HEK293 (cell line): ENCODE measurements at regions not wholly inside any gene's neighbourhood (a gene's known extent, or its start where the extent isn't known, plus 50 kb on each side); places are given as distances from the start of the nearest gene placed in this dataset.

Source experiments
- CTCF ChIA-PET: fragments of 350-600 bp; formaldehyde crosslinking; extraction: SDS; loops from one replicate; lab custom pipeline; 2021; ENCODE audit warnings: antibody characterized with exemption; lab: Yijun Ruan, JAX
- POLR2A ChIA-PET: fragments of 300-600 bp; formaldehyde crosslinking; extraction: SDS; loops from one replicate; lab custom pipeline; 2020; ENCODE audit warnings: antibody characterized with exemption, inconsistent platforms; lab: Yijun Ruan, JAX
- H3K27ac ChIP-seq: fragments of 200-500 bp; sonication (Bioruptor generic); 2 replicates; pipeline ENCODE4 v1.5.1; 2014; ENCODE audit warnings: low read depth, low read length, control low read depth, inconsistent platforms; ENCODE audit errors: extremely low read depth
- H3K36me3 ChIP-seq, 2 experiments: fragments of 200-500 bp in 1 of 2; sonication (Bioruptor generic) in 1 of 2; 1 replicate in 1 of 2; 2 replicates in 1 of 2; pipeline ENCODE4 v1.5.1; 2014 to 2017; ENCODE audit warnings: inconsistent platforms in 2 of 2, low read length in 2 of 2; ENCODE audit not compliant: control insufficient read depth in 2 of 2, insufficient read depth in 1 of 2
- H3K4me1 ChIP-seq: fragments of 200-500 bp; sonication (Bioruptor generic); 2 replicates; pipeline ENCODE4 v1.5.1; 2014; ENCODE audit warnings: mild to moderate bottlenecking, low read length, inconsistent platforms; ENCODE audit not compliant: control insufficient read depth, insufficient read depth
- H3K4me3 ChIP-seq: 2 replicates; pipeline ENCODE4 v1.5.1; 2011; ENCODE audit warnings: low read depth, mild to moderate bottlenecking, control low read depth, low read length, moderate library complexity
- H3K9me3 ChIP-seq: fragments of 200-500 bp; sonication (Bioruptor generic); 2 replicates; pipeline ENCODE4 v1.5.1; 2014; ENCODE audit warnings: low read depth, low read length, inconsistent platforms; ENCODE audit not compliant: control insufficient read depth, insufficient read depth
- GLIS1 ChIP-seq: fragments of 450-650 bp; formaldehyde crosslinking; IDR thresholded peaks from 2 replicates; pipeline ENCODE4 v1.5.1; 2016; ENCODE audit warnings: missing biosample characterization, missing genetic modification characterization
- HOXD13 ChIP-seq: sonication (generic); formaldehyde crosslinking; IDR thresholded peaks from 2 replicates; pipeline ENCODE4 v1.8.0; 2022; ENCODE audit warnings: missing genetic modification reagents, borderline replicate concordance
- OVOL3 ChIP-seq: fragments of 450-650 bp; formaldehyde crosslinking; IDR thresholded peaks from 2 replicates; pipeline ENCODE4 v1.5.1; 2016; ENCODE audit warnings: missing biosample characterization, missing genetic modification characterization
- SALL2 ChIP-seq: fragments of 450-650 bp; formaldehyde crosslinking; IDR thresholded peaks from 2 replicates; pipeline ENCODE4 v1.5.0; 2017; ENCODE audit warnings: missing biosample characterization, mild to moderate bottlenecking, missing genetic modification characterization, borderline replicate concordance
- ZBTB21 ChIP-seq: fragments of 450-650 bp; formaldehyde crosslinking; IDR thresholded peaks from 2 replicates; pipeline ENCODE4 v1.5.1; 2017; ENCODE audit warnings: missing biosample characterization, missing genetic modification characterization
- ZFP37 ChIP-seq: fragments of 450-650 bp; formaldehyde crosslinking; IDR thresholded peaks from 2 replicates; pipeline ENCODE4 v1.5.1; 2016; ENCODE audit warnings: missing biosample characterization, missing genetic modification characterization
- ZNF157 ChIP-seq: fragments of 450-650 bp; formaldehyde crosslinking; IDR thresholded peaks from 2 replicates; pipeline ENCODE4 v1.5.1; 2016; ENCODE audit warnings: missing biosample characterization, missing genetic modification characterization
- ZNF174 ChIP-seq: fragments of 450-650 bp; formaldehyde crosslinking; IDR thresholded peaks from 2 replicates; pipeline ENCODE4 v1.5.0; 2017; ENCODE audit warnings: missing biosample characterization, mild to moderate bottlenecking, missing genetic modification characterization
- ZNF211 ChIP-seq: fragments of 450-650 bp; formaldehyde crosslinking; IDR thresholded peaks from 2 replicates; pipeline ENCODE4 v1.5.1; 2016; ENCODE audit warnings: low read depth, missing biosample characterization, missing genetic modification characterization
- ZNF23 ChIP-seq: fragments of 450-650 bp; formaldehyde crosslinking; IDR thresholded peaks from 2 replicates; pipeline ENCODE4 v1.5.1; 2016; ENCODE audit warnings: missing biosample characterization, missing genetic modification characterization, borderline replicate concordance
- ZNF248 ChIP-seq: fragments of 450-650 bp; formaldehyde crosslinking; IDR thresholded peaks from 2 replicates; pipeline ENCODE4 v1.5.1; 2017; ENCODE audit warnings: missing biosample characterization, missing genetic modification characterization
- ZNF311 ChIP-seq: fragments of 450-650 bp; formaldehyde crosslinking; IDR thresholded peaks from 2 replicates; pipeline ENCODE4 v1.5.1; 2017; ENCODE audit warnings: missing biosample characterization, missing genetic modification characterization, borderline replicate concordance
- ZNF350 ChIP-seq: fragments of 450-650 bp; formaldehyde crosslinking; IDR thresholded peaks from 2 replicates; pipeline ENCODE4 v1.5.0; 2017; ENCODE audit warnings: missing biosample characterization, mild to moderate bottlenecking, missing genetic modification characterization
- ZNF529 ChIP-seq: fragments of 450-650 bp; formaldehyde crosslinking; IDR thresholded peaks from 2 replicates; pipeline ENCODE4 v1.5.1; 2017; ENCODE audit warnings: missing genetic modification characterization, missing biosample characterization; ENCODE audit not compliant: insufficient replicate concordance
- ZNF560 ChIP-seq: fragments of 450-650 bp; formaldehyde crosslinking; IDR thresholded peaks from 2 replicates; pipeline ENCODE4 v1.5.1; 2017; ENCODE audit warnings: missing biosample characterization, missing genetic modification characterization, borderline replicate concordance
- ZNF623 ChIP-seq: fragments of 450-650 bp; formaldehyde crosslinking; IDR thresholded peaks from 2 replicates; pipeline ENCODE4 v1.5.1; 2016; ENCODE audit warnings: missing biosample characterization, missing genetic modification characterization
- ZNF677 ChIP-seq: fragments of 450-650 bp; IDR thresholded peaks from 2 replicates; pipeline ENCODE4 v1.5.0; 2018; ENCODE audit warnings: missing biosample characterization, mild to moderate bottlenecking, missing genetic modification characterization, moderate library complexity
- ZNF76 ChIP-seq: fragments of 450-650 bp; formaldehyde crosslinking; IDR thresholded peaks from 2 replicates; pipeline ENCODE4; 2016; ENCODE audit warnings: low read depth, missing biosample characterization, missing genetic modification characterization, borderline replicate concordance
- ZNF777 ChIP-seq: fragments of 450-650 bp; formaldehyde crosslinking; IDR thresholded peaks from 2 replicates; pipeline ENCODE4 v1.5.1; 2017; ENCODE audit warnings: missing biosample characterization, missing genetic modification characterization, borderline replicate concordance
- ZSCAN16 ChIP-seq: fragments of 450-650 bp; formaldehyde crosslinking; IDR thresholded peaks from 2 replicates; pipeline ENCODE4 v1.5.1; 2016; ENCODE audit warnings: missing biosample characterization, missing genetic modification characterization
- TF ChIP-seq, protein P1 (sequence below): fragments of 450-650 bp; formaldehyde crosslinking; IDR thresholded peaks from 2 replicates; pipeline ENCODE4 v1.5.1; 2016; ENCODE audit warnings: missing biosample characterization, missing genetic modification characterization, borderline replicate concordance
- TF ChIP-seq, protein P2 (sequence below): fragments of 450-650 bp; formaldehyde crosslinking; IDR thresholded peaks from 2 replicates; pipeline ENCODE4 v1.5.1; 2016; ENCODE audit warnings: missing biosample characterization, missing genetic modification characterization, low read depth

DNA sequence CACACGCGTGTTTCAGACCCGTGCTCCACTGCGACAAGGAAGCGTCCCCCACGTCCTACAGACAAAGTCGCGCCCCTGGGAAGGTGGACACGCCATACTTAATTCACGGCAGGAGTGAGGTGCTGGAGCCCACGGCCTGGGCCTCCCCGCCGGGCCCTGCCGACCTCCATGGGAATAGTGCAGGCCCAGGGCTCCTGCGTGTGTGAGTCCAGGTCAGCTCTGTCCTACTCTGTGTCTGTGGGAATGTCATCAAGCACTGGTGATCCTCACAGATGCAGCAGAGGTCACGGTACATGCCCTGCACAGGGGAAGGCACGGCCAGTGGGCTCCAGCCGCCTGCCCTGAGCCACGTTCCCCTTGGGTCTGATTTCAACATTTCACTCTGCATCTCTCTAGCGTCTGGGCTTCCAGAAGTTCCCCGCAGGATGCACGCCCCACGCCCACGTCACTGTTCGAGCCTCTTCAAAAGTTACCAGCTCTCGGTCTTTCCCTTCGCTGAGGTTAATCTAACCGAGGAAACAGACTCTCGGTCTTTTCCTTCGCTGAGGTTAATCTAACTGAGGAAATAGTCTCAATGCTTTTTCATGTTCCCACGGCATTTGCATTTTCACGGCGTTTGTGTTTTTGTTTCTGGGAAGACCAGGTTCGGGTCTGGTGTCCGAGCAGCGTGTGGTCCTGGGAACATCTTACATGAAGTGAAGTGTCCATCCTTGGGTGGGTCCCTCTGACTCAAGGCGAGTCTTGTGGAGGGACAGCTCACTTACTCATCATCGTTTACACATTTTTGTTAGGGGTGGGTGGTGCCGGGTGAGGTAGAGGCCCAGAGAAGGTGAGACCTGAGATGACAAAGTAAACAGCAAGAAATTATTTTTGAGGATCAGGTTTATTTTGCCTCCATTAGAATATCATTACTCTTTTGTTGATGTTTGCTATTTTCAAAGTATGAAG lies 157.3 kb upstream of the ALKAL2 start (continued):
- TF ChIP-seq, protein P1, sequence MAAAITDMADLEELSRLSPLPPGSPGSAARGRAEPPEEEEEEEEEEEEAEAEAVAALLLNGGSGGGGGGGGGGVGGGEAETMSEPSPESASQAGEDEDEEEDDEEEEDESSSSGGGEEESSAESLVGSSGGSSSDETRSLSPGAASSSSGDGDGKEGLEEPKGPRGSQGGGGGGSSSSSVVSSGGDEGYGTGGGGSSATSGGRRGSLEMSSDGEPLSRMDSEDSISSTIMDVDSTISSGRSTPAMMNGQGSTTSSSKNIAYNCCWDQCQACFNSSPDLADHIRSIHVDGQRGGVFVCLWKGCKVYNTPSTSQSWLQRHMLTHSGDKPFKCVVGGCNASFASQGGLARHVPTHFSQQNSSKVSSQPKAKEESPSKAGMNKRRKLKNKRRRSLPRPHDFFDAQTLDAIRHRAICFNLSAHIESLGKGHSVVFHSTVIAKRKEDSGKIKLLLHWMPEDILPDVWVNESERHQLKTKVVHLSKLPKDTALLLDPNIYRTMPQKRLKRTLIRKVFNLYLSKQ (tag by site-specific recombination): no peak
- no peak for TF ChIP-seq ZBTB21 (tag by site-specific recombination)

DNA sequence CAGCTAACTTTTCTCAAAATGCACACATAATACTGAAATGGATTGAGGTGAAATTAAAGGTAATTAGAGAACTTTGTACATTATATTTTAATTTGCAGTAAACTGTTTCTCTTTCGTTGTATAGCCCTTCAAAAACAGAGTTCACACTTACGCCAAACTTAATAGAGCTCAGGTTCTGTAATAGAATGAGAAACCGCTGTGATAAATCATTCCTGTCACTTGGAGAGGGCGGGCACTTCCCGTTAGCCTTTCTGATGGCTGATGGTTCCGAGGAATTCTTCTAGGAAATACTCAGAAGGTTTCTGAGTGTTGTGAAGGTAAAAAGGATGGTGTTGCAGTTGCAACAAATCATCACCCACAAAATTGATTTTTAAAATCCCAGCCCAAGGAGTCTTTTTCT lies 155.8 kb upstream of the ALKAL2 start:
- no peaks in the 10 kb centered on the region for H3K9me3 ChIP-seq
- no peak overlapping the region for H3K4me3 ChIP-seq
- no peaks in the 10 kb centered on the region for H3K4me1 ChIP-seq
- TF ChIP-seq SALL2 (tag by site-specific recombination) (no peak), ZNF777 (no peak), ZNF211 (tag by site-specific recombination) (no peak), ZNF350 (tag by site-specific recombination) (no peak), ZFP37 (tag by site-specific recombination) (no peak), OVOL3 (tag by site-specific recombination) (no peak), ZSCAN16 (tag by site-specific recombination) (no peak), ZNF23 (no peak), ZNF560 (tag by site-specific recombination) (no peak), ZNF76 (tag by site-specific recombination) (no peak), ZNF623 (tag by site-specific recombination) (no peak), HOXD13 (CRISPR knock-in tag) (no peak)
- POLR2A ChIA-PET: no interaction called here
- no peak overlapping the region for H3K27ac ChIP-seq
- H3K36me3 ChIP-seq: no peaks in the 10 kb centered on the region
- CTCF ChIA-PET: no interaction called here

DNA sequence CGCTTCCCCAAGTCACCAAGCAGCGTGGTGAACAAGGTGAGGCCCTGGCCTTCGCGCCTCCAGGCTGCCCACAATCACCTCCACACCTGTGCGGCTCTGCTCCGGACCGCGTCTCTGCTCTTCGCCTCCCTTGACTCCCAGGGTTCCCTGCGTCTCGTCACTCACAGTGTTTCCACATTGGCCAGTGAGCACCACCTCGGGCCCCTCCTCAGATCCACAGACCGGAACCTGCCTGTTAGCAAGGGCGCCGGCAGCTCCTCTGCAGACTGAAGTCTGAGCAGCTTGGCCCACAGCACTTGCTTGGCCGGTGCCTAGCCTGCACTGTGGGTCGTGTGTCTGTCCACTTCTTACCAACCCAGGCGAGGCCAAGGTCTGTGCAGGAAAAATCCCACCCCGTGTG lies 155.3 kb upstream of the ALKAL2 start:
- ChIA-PET CTCF (no interaction called here), POLR2A (no interaction called here)
- H3K4me1 ChIP-seq: no peaks in the 10 kb centered on the region
- H3K27ac ChIP-seq: no peak overlapping the region
- H3K36me3 ChIP-seq: no peaks in the 10 kb centered on the region
- TF ChIP-seq ZBTB21 (tag by site-specific recombination) (no peak), ZNF157 (no peak), ZNF529 (tag by site-specific recombination) (no peak), ZNF311 (tag by site-specific recombination) (no peak), ZNF677 (no peak), ZNF248 (no peak), ZNF174 (no peak), GLIS1 (tag by site-specific recombination) (no peak)
- TF ChIP-seq, protein P2, sequence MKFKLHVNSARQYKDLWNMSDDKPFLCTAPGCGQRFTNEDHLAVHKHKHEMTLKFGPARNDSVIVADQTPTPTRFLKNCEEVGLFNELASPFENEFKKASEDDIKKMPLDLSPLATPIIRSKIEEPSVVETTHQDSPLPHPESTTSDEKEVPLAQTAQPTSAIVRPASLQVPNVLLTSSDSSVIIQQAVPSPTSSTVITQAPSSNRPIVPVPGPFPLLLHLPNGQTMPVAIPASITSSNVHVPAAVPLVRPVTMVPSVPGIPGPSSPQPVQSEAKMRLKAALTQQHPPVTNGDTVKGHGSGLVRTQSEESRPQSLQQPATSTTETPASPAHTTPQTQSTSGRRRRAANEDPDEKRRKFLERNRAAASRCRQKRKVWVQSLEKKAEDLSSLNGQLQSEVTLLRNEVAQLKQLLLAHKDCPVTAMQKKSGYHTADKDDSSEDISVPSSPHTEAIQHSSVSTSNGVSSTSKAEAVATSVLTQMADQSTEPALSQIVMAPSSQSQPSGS (tag by site-specific recombination): no peak
- no peak overlapping the region for H3K4me3 ChIP-seq
- H3K9me3 ChIP-seq: no peaks in the 10 kb centered on the region
